NCI-H524 treated with DMSO at 0.1 percent for 48 hours (cell line): ENCODE measurements at regions not wholly inside any gene's neighbourhood (a gene's known extent, or its start where the extent isn't known, plus 50 kb on each side); places are given as distances from the start of the nearest gene placed in this dataset.
"Not testable (repeated sequence)": the region's sequence is repeated elsewhere in the genome, so short reads cannot be mapped to it uniquely, and the experiment has no call there.

Experiments used
- DNase-seq: peaks from one replicate; lab custom pipeline; 2025; lab: John Stamatoyannopoulos, UW

DNA sequence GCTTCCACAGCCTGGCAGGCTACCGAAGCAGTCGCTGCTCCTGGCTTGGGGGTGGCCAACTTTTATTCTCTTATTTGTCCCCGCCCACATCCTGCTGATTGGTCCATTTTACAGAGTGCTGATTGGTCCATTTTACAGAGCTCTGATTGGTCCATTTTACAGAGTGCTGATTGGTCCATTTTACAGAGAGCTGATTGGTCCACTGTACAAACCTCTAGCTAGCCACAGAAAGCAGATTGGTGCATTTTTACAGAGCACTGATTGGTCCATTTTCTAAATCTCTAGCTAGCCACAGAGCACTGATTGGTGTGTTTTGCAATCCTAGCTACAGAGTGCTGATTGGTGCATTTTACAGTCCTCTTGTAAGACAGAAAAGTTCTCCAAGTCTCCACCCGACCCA, 187.9 kb upstream of the TOM1L1 start:
- not testable (repeated sequence) for DNase-seq

DNA sequence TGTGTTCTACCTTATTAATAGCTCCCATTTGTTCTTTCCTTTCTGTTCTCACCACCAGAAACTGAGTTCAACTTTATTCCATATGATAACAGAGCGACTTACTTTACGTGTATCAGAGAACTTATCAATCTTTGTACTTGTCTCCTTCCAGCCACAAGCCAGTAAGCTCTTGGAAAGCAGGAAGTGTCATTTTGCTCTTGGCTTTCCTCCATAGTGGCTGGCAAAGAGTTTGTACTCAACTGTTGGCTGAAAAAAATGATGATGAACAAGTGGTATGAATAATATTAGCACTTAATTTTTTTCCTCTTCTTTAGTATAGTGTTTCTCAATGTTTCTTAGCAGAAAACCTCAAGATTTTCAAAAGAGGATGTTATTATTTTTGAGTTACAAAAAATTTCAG, 182.4 kb upstream of the TOM1L1 start:
- no peak for DNase-seq

DNA sequence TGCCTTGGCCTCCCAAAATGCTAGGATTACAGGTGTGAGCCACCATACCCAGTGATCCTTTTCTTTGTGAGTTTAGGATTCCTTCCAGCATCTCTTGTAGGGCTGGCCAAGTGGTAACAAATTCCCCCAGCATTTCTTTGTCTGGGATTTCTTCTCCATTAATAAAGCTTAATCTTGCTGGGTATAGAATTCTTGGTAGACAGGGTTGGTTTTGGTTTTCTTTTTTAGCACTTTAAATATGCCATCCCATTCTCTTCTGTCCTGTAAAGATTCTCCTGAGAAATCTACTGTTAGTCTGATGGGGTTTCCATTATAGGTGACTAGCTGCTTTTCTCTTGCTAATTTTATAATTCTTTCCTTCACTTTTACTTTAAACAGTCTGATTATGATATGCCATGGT, 173.0 kb upstream of the TOM1L1 start:
- no peak for DNase-seq

DNA sequence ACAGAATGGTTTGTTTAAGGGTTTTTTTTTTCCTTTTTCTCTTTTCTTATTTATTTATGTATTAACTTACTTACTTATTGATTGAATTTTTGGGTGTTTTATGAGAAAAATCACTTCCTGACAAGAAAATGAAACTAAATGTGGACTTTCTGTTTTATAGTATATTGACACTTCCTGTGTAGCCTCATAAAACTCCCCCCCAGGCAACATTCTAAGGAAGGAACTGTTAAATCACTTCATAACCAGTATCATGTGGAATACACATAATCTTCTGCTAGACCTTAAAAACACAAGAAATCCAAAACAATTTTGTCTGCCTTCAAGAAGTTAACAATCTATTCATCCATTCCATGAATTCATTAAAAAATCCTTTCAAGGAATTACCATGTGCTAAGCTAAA, 164.1 kb upstream of the TOM1L1 start:
- no peak for DNase-seq

DNA sequence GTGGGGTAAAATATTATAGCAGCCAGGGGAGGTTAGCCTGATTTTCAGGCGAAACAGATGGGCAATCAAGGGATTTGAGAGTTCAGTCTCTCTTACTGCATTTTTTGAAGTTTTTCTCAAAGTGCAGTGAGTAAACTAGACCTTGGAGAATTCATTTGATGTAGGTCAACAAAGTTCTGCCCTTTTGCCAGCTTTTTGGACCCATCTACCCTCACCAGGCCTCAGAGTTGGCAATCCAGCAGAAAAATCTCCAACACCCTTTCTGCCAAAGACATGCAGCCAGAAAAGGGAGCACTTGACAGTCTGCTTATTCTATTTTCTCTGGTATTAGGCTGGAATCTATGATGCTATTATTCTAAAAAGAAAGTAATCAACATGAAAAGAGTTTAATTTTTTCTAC, 162.2 kb upstream of the TOM1L1 start:
- DNase-seq: no peak

DNA sequence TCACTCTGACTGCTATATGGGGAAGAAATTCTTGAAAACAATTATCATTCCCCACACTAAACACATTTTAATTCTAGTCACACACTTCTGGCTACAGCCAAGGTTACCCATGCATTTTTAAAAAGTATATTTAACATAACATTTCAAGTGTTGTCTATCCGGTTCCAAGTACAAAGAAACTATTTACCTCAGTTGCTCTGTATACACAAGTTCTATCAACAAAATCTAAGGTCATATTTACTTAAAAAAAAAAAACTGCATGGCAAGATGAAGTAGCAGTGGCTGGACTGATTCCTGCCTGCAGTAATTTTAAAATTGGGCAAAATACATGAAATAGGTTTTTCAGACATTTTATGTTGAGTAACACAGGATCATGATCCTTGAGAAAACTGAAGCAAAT, 155.9 kb upstream of the TOM1L1 start:
- no peak for DNase-seq

DNA sequence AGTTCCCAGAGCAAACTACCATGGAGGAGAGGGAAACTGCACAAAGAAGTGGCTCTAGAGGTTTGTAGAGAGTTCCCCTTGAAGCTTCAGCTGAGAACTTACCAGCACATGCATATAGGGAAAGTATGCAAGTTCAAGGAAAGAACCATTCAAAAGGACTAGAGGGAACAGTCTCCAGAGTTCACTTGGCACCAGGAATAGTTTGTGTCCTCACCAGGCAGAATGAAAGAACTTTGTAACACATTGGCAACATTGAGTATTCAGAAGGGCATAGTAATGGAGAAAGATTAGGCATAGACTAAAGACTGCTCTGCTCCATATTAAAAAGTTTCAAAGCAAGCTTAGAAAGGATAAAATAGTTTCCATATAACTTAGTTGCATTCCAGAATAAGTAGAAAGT, 155.4 kb upstream of the TOM1L1 start:
- no peak for DNase-seq

DNA sequence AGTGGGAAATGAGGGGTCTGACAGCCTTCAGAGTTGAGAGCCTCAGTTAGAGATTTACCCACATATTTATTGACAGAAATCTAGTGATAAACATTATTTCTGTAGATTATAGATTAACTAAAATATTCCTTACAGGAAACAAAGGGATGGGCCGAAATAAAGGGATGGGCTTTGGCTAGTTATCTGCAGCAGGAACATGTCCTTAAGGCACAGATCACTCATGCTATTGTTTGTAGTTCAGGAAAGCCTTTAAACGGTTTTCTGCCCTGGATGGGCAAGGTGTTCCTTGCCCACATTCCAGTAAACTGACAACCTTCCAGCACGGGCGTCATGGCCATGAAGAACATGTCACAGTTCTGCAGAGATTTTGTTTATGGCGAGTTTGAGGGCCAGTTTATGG, 154.8 kb upstream of the TOM1L1 start:
- no peak for DNase-seq

DNA sequence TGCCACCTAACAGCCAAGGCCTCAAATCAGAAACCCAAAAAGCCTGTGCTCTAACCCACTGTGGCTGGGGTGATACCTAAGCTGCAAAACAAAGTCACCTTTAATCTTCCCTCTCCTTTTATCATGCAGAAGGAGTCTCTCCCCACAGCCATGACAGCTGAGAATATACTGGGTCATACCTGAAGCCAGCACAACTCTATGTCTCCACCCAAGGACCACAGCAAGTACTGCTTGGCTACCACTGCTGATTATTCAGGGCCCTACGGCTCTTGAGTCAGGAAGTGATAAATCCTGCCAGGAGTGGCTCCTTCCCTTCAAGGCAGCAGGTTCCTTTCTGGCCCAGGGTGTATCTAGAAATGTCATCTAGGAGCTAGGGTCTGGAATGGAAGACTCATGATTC, 151.5 kb upstream of the TOM1L1 start:
- no peak for DNase-seq

DNA sequence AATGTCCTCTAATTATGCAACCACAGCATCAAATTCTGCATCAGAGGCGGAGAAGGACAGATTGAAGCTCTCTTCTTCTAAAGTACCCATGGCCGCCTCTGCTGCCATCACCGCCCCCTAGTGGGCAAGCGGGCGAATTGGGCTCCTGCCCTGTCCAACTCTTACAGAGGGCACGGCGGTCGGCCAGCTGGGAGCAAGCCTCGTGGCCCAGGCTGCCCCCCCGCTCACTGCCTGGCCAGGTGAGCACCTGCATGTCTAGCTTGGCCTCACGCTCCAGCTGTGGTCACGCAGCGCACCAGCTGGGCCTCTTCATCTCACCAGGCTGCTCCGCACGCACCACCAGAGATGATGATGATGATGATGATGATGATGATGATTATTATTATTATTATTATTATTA, 146.1 kb upstream of the TOM1L1 start:
- no peak for DNase-seq

DNA sequence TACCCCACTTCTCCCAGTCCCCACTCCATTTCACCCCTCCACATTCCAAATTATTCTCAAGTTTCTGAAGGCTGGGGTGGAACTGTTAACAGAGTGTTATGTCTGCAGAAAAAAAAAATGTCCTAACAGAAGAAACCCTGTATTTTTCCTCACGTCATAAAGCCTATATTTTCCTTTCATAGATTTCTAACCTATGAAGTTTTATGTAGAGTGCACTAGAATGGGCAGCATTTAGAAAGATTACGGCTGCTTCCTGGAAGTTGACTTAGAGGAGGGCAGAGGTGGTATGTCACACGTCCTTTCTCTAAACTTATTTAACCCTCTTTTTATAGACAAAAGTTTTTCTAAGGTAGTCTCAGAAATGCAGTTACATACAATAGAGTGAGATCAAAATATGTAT, 139.8 kb upstream of the TOM1L1 start:
- DNase-seq: no peak

DNA sequence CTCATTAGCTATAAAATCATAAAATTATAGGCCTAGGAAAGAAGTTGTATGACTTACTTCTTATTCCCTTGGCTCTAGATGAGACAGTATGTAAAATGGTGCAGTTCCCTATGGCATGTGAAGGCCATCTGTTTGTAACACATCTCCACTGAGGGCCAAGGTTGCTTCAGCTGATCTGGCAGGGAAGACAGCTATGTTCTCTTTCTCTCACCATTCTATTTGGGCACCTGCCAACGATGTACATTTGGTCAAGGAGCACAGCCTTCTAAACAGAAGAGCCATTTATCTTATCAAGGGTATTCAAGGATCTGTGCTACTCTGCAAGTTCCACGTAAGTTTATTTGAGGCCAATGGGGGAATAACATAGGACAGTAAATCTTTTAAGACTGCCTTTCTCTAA, 129.8 kb upstream of the TOM1L1 start:
- DNase-seq: no peak

DNA sequence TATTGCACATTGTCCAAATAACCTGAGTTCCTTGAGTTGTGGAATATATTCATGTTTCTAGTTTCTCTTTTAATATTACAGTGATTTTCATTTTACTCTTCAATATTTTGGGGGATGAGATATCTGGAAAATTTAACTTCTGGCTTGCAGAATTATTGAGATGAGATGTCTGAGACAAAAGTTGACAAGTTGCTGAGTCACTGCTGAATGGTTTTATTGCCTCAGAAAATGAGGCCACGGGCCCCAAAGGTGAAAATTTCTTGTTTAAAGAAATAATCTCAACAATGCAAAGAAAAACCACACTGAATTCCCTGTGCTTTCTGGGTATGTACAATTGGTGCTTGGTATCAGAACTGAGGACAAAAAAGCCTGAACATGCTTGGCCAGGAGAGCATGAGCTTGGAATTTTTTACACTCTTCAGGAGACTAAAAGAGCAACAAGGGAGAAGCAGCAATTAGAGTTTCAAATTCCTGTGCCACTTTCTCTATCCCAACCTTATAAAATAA, 129.2 kb upstream of the TOM1L1 start:
- no peak for DNase-seq

DNA sequence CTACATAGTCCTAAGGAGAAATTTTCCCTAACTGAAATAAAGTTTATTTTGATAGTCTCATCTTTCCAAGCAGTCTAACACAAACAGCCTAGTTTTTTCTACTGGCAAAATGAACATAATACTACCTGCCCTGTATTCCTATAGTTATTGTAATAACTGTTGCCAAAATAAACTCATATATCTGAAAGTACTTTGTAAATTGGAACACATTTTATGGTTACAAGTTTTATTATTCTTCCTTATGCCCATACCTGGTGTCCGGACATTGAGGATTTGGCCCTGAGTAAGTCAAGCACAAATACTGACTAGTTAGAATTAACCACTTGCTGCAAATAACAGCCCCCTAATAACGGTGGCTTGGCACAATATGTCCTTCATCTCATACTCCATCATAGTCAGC, 120.4 kb upstream of the TOM1L1 start:
- DNase-seq: no peak

DNA sequence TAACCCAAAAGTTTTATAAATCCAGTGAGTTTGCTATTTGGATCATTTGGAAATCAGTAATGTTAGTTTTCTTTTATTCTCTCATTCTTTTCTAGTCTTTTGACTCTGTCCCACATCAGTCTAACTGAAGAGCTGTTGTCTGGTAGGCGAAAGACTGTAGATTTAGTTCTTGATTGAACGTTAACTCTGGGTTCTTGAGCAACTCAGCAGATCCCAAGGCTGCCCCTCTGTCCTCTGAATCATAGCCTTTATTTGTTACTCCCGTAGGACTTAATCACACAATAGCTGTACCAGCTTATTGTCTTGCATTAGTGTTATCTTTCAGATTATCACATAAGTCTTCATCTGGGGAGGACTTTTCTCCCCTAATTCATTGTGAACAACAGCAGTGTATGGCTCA, 119.3 kb upstream of the TOM1L1 start:
- DNase-seq: no peak

DNA sequence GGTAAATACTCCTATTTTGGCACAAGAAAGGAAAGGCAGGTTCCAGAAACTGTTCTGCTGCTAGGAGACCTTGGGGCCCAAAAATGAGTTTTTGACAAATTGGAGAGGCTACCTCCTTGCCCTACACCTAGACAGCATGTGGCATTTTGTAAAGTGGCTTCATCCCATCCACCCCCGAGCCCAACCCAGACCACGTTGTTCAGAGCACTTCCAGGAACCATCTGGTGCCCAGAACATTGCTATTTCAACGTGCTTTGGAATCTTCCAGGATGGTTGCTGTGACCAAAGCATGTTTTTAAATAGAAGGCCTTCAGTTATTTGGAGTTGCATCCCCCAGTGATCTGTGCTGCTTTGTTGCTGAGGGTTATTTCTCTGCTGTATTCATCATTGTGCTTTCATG, 116.3 kb upstream of the TOM1L1 start:
- DNase-seq: no peak

DNA sequence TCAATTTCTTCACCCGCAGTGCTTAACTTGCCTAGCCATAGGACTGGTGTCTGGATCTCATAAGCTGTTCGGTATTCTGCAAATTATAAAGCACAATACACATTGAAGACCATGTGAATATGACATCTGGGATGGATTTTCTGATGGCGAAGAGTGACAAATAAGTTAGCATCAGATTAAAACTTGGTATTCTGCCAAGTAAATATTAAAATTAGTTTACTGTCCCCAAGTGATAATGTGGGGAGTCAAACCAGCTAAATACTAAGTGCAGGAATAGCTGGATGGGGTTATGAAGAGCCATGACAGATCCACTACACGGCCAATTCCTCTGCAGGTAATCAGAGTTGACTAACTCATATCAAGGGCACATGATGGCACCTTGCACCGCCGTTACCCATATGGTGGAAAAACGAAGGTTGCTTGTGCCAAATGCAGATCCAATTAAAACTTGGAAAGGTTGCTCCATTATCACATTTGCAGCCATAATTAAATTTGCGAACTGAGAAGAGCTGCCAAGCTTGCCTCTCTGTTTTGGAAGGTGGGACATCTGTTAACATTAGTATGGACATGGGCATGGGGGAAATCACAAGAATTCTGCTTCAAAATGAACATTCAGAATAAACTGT, 114.9 kb upstream of the TOM1L1 start:
- DNase-seq: no peak

DNA sequence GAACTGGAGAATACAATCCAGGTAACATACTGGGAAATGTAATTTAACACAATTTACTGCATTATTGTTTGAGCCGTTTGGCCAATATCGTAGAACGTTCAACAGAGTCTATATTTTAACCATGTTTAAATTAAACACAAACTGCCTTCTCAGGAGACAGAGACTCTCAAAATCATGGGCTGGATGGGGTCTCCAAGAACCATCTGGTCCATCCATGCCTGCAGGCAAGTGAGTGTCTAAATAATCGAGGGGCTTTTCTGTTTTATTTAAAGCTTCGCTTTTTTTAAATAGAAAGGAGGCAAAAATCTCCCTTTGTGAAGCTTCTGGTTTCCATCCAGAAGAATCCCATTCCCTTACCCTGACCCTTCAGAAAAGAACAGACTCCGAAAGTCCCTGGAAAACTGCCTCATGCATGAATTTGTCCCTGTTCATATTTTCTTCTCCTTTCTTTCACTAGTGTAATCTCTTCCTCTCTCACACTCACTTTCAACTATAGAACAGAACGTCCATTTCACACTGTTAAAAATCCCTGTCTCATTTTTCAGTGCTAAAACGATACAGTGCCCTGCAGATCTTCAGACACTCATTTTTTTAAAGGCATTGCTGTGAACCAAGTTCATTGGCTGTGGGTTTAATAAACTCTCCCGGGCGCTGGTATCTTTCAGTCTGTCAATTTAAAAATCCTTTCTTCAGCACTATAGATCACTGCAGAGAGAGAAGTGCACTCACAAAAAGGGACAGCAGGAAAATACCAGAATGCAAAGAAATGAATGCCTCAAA, 111.4 kb upstream of the TOM1L1 start:
- DNase-seq: no peak

DNA sequence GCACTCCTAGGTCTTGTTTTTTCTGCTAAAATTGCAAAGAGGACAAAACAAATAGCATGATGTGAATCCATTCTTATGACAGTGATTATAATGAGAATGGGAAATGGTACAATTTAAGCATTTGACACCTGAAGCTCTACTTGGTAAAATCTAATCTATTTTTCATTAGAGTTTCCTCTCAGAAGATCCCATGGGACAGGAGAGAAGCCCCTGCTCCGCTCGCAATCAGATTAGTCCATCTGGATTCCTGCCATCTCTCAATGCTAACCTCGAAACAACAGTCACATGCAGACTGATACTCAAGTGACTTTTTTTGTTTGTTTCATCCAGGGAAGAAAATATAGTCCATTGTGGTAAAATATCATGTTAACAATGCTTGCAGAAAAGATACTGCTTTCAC, 107.4 kb upstream of the TOM1L1 start:
- no peak for DNase-seq

DNA sequence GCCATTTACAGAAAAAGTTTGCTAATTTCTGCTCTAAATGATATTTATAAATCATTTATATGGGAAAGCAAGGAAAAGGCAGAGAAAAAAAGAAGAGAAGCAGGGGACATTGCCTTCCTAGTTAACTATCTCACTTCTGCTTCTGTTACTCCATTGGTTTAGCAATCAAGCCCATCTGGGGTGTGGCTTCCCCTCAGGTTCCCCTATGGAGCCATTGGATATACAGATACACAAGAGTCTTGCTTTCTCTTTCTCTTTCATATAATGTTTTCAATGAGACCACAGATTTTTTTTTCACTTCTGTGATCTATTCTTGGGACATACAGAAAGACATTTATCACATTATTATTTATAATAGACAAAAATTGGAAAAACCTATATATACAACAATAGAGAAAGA, 105.6 kb upstream of the TOM1L1 start:
- DNase-seq: no peak

DNA sequence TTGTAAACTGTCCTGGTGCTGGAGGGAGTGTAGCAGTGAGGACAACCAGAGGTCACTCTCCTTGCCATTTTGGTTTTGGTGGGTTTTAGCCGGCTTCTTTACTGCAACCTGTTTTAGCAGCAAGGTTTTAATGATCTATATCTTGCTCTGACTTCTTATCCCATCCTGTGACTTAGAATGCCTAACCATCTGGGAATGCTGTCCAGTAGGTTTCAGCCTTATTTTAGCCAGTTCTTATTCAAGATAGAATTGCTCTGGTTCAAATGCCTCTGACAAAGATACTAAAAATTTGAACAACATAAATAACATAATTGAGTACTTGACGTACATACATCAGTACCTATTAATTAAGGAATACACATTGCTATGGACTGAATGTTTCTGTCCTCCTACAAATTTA, 93.3 kb upstream of the TOM1L1 start:
- DNase-seq: no peak

DNA sequence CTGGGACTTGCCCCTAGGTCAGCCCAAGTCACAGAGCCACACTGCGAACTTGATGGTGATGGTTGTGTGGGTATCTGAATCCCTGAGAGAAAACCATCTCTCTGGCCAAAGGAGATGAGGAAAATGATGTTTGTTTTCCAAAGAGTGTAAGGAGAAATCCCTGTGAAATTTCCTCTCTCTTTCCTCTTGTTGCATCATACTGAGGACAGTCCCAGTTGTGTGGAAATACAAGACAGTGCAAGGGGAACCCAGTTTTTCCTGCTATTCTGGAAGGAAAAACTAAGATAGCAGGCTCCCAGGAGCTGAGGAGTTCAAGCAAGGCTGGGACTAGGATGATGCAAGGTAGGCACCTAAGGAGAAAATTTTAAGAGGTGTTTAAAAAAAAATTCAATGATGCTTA, 86.8 kb upstream of the TOM1L1 start:
- DNase-seq: no peak

DNA sequence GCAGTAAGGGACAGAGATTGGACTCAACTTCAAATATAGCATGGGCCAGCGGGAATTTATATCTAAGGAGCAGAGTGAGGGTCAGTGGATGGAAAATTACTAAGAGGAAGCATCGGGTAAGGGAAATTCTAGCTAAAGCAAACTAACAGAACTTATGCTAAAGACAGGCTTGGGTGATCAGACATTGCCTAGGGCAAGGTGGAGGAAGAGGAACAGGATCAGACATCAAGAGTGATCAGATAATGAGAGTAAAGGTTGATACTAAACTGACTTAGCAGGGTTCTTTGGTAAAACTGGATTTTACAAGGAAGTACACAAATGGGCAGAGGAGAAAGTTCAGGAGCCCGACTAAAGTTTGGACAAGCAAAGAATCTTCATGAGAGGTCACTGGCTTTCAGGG, 86.3 kb upstream of the TOM1L1 start:
- DNase-seq: no peak

DNA sequence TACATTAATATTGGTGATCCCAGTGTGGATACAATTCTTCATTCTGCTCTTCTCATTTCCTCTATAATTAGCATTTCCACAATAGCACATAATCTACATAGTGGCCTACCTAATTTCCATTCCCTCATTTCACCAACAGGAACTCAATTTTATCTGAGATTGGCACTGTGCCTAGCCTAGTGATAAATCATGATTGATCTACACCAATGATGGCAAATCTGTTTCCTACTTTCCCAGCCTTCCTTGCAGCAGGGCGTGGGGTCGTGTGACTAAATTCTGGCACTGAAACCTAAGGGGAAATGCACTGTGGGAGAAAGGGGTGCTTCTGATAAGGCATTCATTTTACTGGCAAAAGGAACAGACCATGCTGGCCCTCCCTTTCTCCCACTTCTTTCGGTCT, 66.6 kb upstream of the TOM1L1 start:
- DNase-seq: no peak
